ENCODE measurements at regions not wholly inside any gene's neighbourhood (a gene's known extent, or its start where the extent isn't known, plus 50 kb on each side); places are given as distances from the start of the nearest gene placed in this dataset.

DNA sequence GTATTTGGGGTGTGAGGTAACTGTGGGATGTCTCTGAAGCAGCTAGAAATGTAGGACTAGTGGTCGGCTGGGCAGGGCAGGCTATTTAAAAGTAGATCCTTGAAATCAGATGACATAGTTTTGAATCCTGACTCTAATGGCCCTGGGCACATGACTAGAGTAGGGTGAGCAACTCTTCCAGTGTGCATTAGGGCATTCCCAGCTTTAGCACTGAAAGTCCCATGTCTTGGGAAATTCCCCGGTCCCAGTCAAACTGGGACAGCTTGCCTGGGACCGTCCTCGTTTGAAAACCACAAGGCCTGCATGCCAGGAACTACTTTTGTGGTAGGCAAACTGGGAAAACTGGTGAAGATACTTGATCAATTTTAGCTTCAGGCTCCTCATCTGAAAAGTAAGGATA, 255.3 kb downstream of the PTEN start:
- in situ Hi-C loops (cut with HindIII; ENCODE audit: low sequenced_read_pairs) = no loop called here
- H3K4me3 ChIP-seq (ENCODE audit: low read depth, low read length) = no peak overlapping the region
- no peak for DNase-seq (ENCODE audit: low read depth)
- TF ChIP-seq, protein P1, sequence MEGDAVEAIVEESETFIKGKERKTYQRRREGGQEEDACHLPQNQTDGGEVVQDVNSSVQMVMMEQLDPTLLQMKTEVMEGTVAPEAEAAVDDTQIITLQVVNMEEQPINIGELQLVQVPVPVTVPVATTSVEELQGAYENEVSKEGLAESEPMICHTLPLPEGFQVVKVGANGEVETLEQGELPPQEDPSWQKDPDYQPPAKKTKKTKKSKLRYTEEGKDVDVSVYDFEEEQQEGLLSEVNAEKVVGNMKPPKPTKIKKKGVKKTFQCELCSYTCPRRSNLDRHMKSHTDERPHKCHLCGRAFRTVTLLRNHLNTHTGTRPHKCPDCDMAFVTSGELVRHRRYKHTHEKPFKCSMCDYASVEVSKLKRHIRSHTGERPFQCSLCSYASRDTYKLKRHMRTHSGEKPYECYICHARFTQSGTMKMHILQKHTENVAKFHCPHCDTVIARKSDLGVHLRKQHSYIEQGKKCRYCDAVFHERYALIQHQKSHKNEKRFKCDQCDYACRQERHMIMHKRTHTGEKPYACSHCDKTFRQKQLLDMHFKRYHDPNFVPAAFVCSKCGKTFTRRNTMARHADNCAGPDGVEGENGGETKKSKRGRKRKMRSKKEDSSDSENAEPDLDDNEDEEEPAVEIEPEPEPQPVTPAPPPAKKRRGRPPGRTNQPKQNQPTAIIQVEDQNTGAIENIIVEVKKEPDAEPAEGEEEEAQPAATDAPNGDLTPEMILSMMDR (IDR thresholded peaks at IDR 0.05; ENCODE audit: low read depth, low read length, missing control alignments) = no peak

DNA sequence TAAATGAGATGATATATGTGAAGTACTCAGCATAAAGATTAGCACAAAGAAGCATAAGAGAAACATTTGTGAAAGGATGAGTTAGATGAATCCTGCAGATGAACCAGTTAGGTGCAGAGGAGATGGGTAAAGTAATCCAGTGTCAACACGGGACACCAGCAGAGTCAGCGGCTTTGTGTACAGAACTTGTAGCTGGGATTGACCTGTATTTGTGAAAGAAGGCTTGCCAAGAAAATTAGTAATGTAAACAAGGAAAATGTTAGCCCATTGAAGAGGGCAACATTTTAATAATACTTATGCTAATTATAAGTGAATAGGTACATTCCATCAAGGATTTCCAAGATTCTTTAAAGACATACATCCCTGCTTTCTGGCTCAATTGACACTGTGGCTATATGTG, 255.7 kb downstream of the PTEN start:
- TF ChIP-seq, protein P1 (IDR thresholded peaks at IDR 0.05; ENCODE audit: low read depth, low read length, missing control alignments) = no peak
- no peak for DNase-seq (ENCODE audit: low read depth)
- in situ Hi-C loops (cut with HindIII; ENCODE audit: low sequenced_read_pairs) = no loop called here

GRCh38 chr10:88120075-88120474, 256.6 kb downstream of the PTEN start:
- DNase-seq (ENCODE audit: low read depth) = no peak
- in situ Hi-C loops (cut with HindIII; ENCODE audit: low sequenced_read_pairs) = no loop called here
- H3K4me3 ChIP-seq (ENCODE audit: low read depth, low read length) = no peak overlapping the region
- TF ChIP-seq, protein P1 (IDR thresholded peaks at IDR 0.05; ENCODE audit: low read depth, low read length, missing control alignments) = no peak

More for the DNA sequence above, 255.7 kb downstream of the PTEN start:
- H3K4me3 ChIP-seq (ENCODE audit: low read depth, low read length) = no peak overlapping the region

GRCh38 chr10:88120599-88121333, 257.3 kb downstream of the PTEN start:
- TF ChIP-seq, protein P1 (IDR thresholded peaks at IDR 0.05; ENCODE audit: low read depth, low read length, missing control alignments) = no peak
- no peak overlapping the region for H3K4me3 ChIP-seq (ENCODE audit: low read depth, low read length)
- DNase-seq (ENCODE audit: low read depth) = no peak
- in situ Hi-C loops (cut with HindIII; ENCODE audit: low sequenced_read_pairs) = no loop called here

GRCh38 chr10:88121361-88121760, 257.9 kb downstream of the PTEN start:
- in situ Hi-C loops (cut with HindIII; ENCODE audit: low sequenced_read_pairs) = no loop called here
- no peak overlapping the region for H3K4me3 ChIP-seq (ENCODE audit: low read depth, low read length)
- no peak for DNase-seq (ENCODE audit: low read depth)
- TF ChIP-seq, protein P1 (IDR thresholded peaks at IDR 0.05; ENCODE audit: low read depth, low read length, missing control alignments) = no peak

GRCh38 chr10:88122145-88122544, 258.7 kb downstream of the PTEN start:
- no peak overlapping the region for H3K4me3 ChIP-seq (ENCODE audit: low read depth, low read length)
- in situ Hi-C loops (cut with HindIII; ENCODE audit: low sequenced_read_pairs) = no loop called here
- DNase-seq (ENCODE audit: low read depth) = no peak

More at GRCh38 chr10:88122145-88122544, 258.7 kb downstream of the PTEN start:
- TF ChIP-seq, protein P1 (IDR thresholded peaks at IDR 0.05; ENCODE audit: low read depth, low read length, missing control alignments) = no peak
